ENCODE measurements at regions not wholly inside any gene's neighbourhood (a gene's known extent, or its start where the extent isn't known, plus 50 kb on each side); places are given as distances from the start of the nearest gene placed in this dataset.
A peak's percentile ranks its signal among the peaks of the same experiment; 100 is the strongest.

- TF ChIP-seq E2F4 (CRISPR knock-in tag; IDR thresholded peaks at IDR 0.05; ENCODE audit: borderline replicate concordance, low read depth) (no peak), IRF1 (CRISPR knock-in tag; IDR thresholded peaks at IDR 0.05) (no peak), ZNF396 (CRISPR knock-in tag; IDR thresholded peaks at IDR 0.05; ENCODE audit: borderline replicate concordance) (no peak), OVOL2 (CRISPR knock-in tag; IDR thresholded peaks at IDR 0.05; ENCODE audit: borderline replicate concordance) (no peak), IRF2 (CRISPR knock-in tag; IDR thresholded peaks at IDR 0.05; ENCODE audit: borderline replicate concordance, low read depth) (no peak), TP53 (CRISPR knock-in tag; IDR thresholded peaks at IDR 0.05) (peak; percentile 64; the same call in 1 of the 2 replicates), HMGXB4 (CRISPR knock-in tag; IDR thresholded peaks at IDR 0.05) (peak; percentile 90), ESRRA (CRISPR knock-in tag; IDR thresholded peaks at IDR 0.05; ENCODE audit: borderline replicate concordance) (no peak), ZNF263 (CRISPR knock-in tag; IDR thresholded peaks at IDR 0.05; ENCODE audit: low read depth) (no peak), MLX (CRISPR knock-in tag; IDR thresholded peaks at IDR 0.05) (no peak), TEAD1 (CRISPR knock-in tag; IDR thresholded peaks at IDR 0.05) (no peak; the same call in 1 of the 2 replicates), SMAD4 (CRISPR knock-in tag; IDR thresholded peaks at IDR 0.05) (no peak), CREB1 (CRISPR knock-in tag; IDR thresholded peaks at IDR 0.05) (0 out of 2 replicates have a peak, but pooled peaks have one; percentile 33), ZMAT4 (CRISPR knock-in tag; IDR thresholded peaks at IDR 0.05) (no peak), TCF7 (CRISPR knock-in tag; IDR thresholded peaks at IDR 0.05; ENCODE audit: low read depth) (no peak), ZNF281 (CRISPR knock-in tag; IDR thresholded peaks at IDR 0.05) (no peak), ZNF232 (CRISPR knock-in tag; IDR thresholded peaks at IDR 0.05) (peak; percentile 53; the same call in 1 of the 2 replicates), ZNF512 (CRISPR knock-in tag; IDR thresholded peaks at IDR 0.05; ENCODE audit: borderline replicate concordance) (no peak), AR (CRISPR knock-in tag; IDR thresholded peaks at IDR 0.05) (no peak), NR2C2 (CRISPR knock-in tag; IDR thresholded peaks at IDR 0.05) (no peak), ZNF317 (CRISPR knock-in tag; IDR thresholded peaks at IDR 0.05; ENCODE audit: borderline replicate concordance, low read depth) (no peak), EMX1 (CRISPR knock-in tag; IDR thresholded peaks at IDR 0.05) (no peak), ATF2 (CRISPR knock-in tag; IDR thresholded peaks at IDR 0.05; ENCODE audit: borderline replicate concordance, low read depth) (no peak), NR3C1 (CRISPR knock-in tag; conservative IDR thresholded peaks at IDR 0.05; ENCODE audit: low read depth) (no peak)
These were observed 350.0 kb upstream of the ARGLU1 start (continued) for GRCh38 chr13:106917673-106918556.
